ENCODE measurements at regions not wholly inside any gene's neighbourhood (a gene's known extent, or its start where the extent isn't known, plus 50 kb on each side); places are given as distances from the start of the nearest gene placed in this dataset.
A peak's percentile ranks its signal among the peaks of the same experiment; 100 is the strongest.

- no peak overlapping the region for H3K9ac ChIP-seq
- TF ChIP-seq CTCF (IDR thresholded peaks at IDR 0.05) (no peak), EZH2 (IDR thresholded peaks at IDR 0.05) (no peak), EZH2phosphoT487 (IDR thresholded peaks at IDR 0.05) (no peak)
- peaks cover 40% of the 10 kb centered on the region for H3K4me1 Mint-ChIP-seq
- H3K36me3 Mint-ChIP-seq, result peaks cover 5% of the 10 kb centered on the region
- no peaks in the 10 kb centered on the region for H3K36me3 ChIP-seq
- no peak for DNase-seq (ENCODE audit: low spot score)
- H3K27me3 Mint-ChIP-seq (ENCODE audit: insufficient read depth, low read depth), result peaks cover 16% of the 10 kb centered on the region
- H3K27ac Mint-ChIP-seq, result no peak overlapping the region
- peaks cover 8% of the 10 kb centered on the region for H3K9me3 Mint-ChIP-seq
- H3K4me1 ChIP-seq, result no peaks in the 10 kb centered on the region
- H3K4me3 ChIP-seq, result no peak overlapping the region
- no peaks in the 10 kb centered on the region for H3F3A ChIP-seq (ENCODE audit: low read depth)
- H3K79me2 ChIP-seq (ENCODE audit: low read depth), result no peaks in the 10 kb centered on the region
- no peaks in the 10 kb centered on the region for H3K9me3 ChIP-seq (ENCODE audit: low read depth)
- H3K27me3 ChIP-seq, result no peaks in the 10 kb centered on the region
- H3K4me3 Mint-ChIP-seq, result no peak overlapping the region
- no peak overlapping the region for H2AFZ ChIP-seq (replicated peaks)
- no peaks in the 10 kb centered on the region for H4K20me1 ChIP-seq (ENCODE audit: low read depth)
- H3K27ac ChIP-seq, result no peak overlapping the region
- no peak overlapping the region for H3K4me2 ChIP-seq
These were observed 240.3 kb upstream of the HS6ST1 start for GRCh38 chr2:128558895-128559532.

- peaks cover 34% of the 10 kb centered on the region for H3K4me1 Mint-ChIP-seq
- Histone ChIP-seq H3K9me3 (ENCODE audit: low read depth) (no peaks in the 10 kb centered on the region), H3K36me3 (no peaks in the 10 kb centered on the region), H3K79me2 (ENCODE audit: low read depth) (no peaks in the 10 kb centered on the region), H3K27ac (no peak overlapping the region), H3K4me3 (no peak overlapping the region), H3F3A (ENCODE audit: low read depth) (no peaks in the 10 kb centered on the region), H3K9ac (no peak overlapping the region), H4K20me1 (ENCODE audit: low read depth) (no peaks in the 10 kb centered on the region), H3K4me2 (no peak overlapping the region), H3K27me3 (no peaks in the 10 kb centered on the region), H3K4me1 (no peaks in the 10 kb centered on the region), H2AFZ (replicated peaks) (no peak overlapping the region)
- peak overlapping the region; percentile 70 for H3K27ac Mint-ChIP-seq
- TF ChIP-seq CTCF (IDR thresholded peaks at IDR 0.05) (no peak), EZH2phosphoT487 (IDR thresholded peaks at IDR 0.05) (no peak)
- peaks cover 2% of the 10 kb centered on the region for H3K9me3 Mint-ChIP-seq
- peaks cover 3% of the 10 kb centered on the region for H3K36me3 Mint-ChIP-seq
- H3K27me3 Mint-ChIP-seq (ENCODE audit: insufficient read depth, low read depth), result peaks cover 12% of the 10 kb centered on the region
- no peak for DNase-seq (ENCODE audit: low spot score)
- no peak overlapping the region for H3K4me3 Mint-ChIP-seq
These were observed 241.2 kb upstream of the HS6ST1 start for GRCh38 chr2:128559533-128560515.

- Histone ChIP-seq H3K27ac (no peak overlapping the region), H2AFZ (replicated peaks) (no peak overlapping the region), H3K36me3 (no peaks in the 10 kb centered on the region), H3K4me2 (no peak overlapping the region), H3K4me1 (no peaks in the 10 kb centered on the region), H3K79me2 (ENCODE audit: low read depth) (no peaks in the 10 kb centered on the region), H3F3A (ENCODE audit: low read depth) (no peaks in the 10 kb centered on the region), H3K4me3 (no peak overlapping the region), H3K9ac (no peak overlapping the region), H3K9me3 (ENCODE audit: low read depth) (no peaks in the 10 kb centered on the region), H3K27me3 (no peaks in the 10 kb centered on the region), H4K20me1 (ENCODE audit: low read depth) (no peaks in the 10 kb centered on the region)
- no peak for DNase-seq (ENCODE audit: low spot score)
- Mint-ChIP-seq H3K4me1 (peaks cover 30% of the 10 kb centered on the region), H3K27ac (no peak overlapping the region), H3K4me3 (no peak overlapping the region), H3K27me3 (ENCODE audit: insufficient read depth, low read depth) (peaks cover 16% of the 10 kb centered on the region), H3K36me3 (peaks cover 3% of the 10 kb centered on the region), H3K9me3 (peaks cover 2% of the 10 kb centered on the region)
- no peak for TF ChIP-seq EZH2 (IDR thresholded peaks at IDR 0.05)
- TF ChIP-seq CTCF (IDR thresholded peaks at IDR 0.05), result no peak
- no peak for TF ChIP-seq EZH2phosphoT487 (IDR thresholded peaks at IDR 0.05)
These were observed 242.1 kb upstream of the HS6ST1 start for GRCh38 chr2:128560718-128561117.

Measured in neural progenitor cell (in vitro differentiated cells).